HL-60 (cell line): ENCODE measurements at regions not wholly inside any gene's neighbourhood (a gene's known extent, or its start where the extent isn't known, plus 50 kb on each side); places are given as distances from the start of the nearest gene placed in this dataset.

Source experiments
- GABPA ChIP-seq: IDR thresholded peaks from 2 replicates; pipeline ENCODE4 v1.6.1; 2012; ENCODE audit warnings: low read depth
- POLR2AphosphoS5 ChIP-seq: IDR thresholded peaks from 2 replicates; pipeline ENCODE4 v1.6.1; 2012; ENCODE audit warnings: low read depth
- TF ChIP-seq, protein P1 (sequence below): IDR thresholded peaks from one replicate; pipeline ENCODE4 v1.5.1; 2011; ENCODE audit warnings: low read length, control low read depth, inconsistent platforms; ENCODE audit not compliant: insufficient read depth
- TF ChIP-seq, protein P2 (sequence below): IDR thresholded peaks from 2 replicates; pipeline ENCODE4 v1.6.1; 2012; ENCODE audit warnings: low read depth; ENCODE audit not compliant: insufficient replicate concordance

DNA sequence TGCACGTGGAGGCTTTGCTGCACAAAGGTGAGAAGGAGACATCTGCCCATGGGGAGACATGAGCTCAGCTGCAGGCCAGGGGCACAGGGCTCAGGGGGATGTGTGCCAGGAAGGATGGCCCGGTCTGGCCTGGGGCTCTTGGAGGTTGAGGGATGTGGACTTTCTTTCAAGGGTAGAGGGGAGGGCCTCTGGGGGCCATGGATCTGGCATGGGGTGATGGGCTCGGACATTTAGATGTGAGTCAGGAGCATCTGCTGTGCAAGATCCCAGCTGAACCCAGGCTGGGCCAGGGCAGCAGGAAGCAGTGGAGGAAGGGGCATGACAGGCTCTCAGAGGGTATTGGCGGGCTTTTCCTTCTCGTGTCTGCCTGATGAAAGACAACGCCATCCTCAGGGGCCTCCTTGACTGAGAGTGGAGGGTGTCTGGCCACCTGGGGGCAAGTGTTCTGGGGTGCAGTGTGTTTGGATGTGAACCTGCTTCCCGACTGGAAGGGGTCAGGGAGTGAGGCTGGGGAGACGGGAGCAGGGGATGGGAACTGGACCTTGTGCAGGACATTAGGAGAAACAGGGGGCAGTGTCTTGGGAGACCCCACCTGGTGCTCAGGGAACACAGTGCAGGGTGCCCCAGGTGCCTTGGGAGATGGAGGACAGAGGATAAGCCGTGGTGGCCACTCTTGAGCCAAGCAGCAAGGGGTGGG, 156.1 kb downstream of the ERMARD start:
- TF ChIP-seq, protein P1, sequence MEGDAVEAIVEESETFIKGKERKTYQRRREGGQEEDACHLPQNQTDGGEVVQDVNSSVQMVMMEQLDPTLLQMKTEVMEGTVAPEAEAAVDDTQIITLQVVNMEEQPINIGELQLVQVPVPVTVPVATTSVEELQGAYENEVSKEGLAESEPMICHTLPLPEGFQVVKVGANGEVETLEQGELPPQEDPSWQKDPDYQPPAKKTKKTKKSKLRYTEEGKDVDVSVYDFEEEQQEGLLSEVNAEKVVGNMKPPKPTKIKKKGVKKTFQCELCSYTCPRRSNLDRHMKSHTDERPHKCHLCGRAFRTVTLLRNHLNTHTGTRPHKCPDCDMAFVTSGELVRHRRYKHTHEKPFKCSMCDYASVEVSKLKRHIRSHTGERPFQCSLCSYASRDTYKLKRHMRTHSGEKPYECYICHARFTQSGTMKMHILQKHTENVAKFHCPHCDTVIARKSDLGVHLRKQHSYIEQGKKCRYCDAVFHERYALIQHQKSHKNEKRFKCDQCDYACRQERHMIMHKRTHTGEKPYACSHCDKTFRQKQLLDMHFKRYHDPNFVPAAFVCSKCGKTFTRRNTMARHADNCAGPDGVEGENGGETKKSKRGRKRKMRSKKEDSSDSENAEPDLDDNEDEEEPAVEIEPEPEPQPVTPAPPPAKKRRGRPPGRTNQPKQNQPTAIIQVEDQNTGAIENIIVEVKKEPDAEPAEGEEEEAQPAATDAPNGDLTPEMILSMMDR, result no peak
- TF ChIP-seq POLR2AphosphoS5, result no peak
- TF ChIP-seq, protein P2, sequence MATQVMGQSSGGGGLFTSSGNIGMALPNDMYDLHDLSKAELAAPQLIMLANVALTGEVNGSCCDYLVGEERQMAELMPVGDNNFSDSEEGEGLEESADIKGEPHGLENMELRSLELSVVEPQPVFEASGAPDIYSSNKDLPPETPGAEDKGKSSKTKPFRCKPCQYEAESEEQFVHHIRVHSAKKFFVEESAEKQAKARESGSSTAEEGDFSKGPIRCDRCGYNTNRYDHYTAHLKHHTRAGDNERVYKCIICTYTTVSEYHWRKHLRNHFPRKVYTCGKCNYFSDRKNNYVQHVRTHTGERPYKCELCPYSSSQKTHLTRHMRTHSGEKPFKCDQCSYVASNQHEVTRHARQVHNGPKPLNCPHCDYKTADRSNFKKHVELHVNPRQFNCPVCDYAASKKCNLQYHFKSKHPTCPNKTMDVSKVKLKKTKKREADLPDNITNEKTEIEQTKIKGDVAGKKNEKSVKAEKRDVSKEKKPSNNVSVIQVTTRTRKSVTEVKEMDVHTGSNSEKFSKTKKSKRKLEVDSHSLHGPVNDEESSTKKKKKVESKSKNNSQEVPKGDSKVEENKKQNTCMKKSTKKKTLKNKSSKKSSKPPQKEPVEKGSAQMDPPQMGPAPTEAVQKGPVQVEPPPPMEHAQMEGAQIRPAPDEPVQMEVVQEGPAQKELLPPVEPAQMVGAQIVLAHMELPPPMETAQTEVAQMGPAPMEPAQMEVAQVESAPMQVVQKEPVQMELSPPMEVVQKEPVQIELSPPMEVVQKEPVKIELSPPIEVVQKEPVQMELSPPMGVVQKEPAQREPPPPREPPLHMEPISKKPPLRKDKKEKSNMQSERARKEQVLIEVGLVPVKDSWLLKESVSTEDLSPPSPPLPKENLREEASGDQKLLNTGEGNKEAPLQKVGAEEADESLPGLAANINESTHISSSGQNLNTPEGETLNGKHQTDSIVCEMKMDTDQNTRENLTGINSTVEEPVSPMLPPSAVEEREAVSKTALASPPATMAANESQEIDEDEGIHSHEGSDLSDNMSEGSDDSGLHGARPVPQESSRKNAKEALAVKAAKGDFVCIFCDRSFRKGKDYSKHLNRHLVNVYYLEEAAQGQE, result no peak
- TF ChIP-seq GABPA, result no peak
